Embryonic facial prominence (tissue), 1 donor: ENCODE measurements at regions not wholly inside any gene's neighbourhood (a gene's known extent, or its start where the extent isn't known, plus 50 kb on each side); places are given as distances from the start of the nearest gene placed in this dataset.
"Not testable (repeated sequence)": the region's sequence is repeated elsewhere in the genome, so short reads cannot be mapped to it uniquely, and the experiment has no call there.

Experiments
- DNase-seq: peaks from one replicate; pipeline ENCODE4 v3.0.0-alpha.2; 2016; ENCODE audit errors: extremely low spot score

DNA sequence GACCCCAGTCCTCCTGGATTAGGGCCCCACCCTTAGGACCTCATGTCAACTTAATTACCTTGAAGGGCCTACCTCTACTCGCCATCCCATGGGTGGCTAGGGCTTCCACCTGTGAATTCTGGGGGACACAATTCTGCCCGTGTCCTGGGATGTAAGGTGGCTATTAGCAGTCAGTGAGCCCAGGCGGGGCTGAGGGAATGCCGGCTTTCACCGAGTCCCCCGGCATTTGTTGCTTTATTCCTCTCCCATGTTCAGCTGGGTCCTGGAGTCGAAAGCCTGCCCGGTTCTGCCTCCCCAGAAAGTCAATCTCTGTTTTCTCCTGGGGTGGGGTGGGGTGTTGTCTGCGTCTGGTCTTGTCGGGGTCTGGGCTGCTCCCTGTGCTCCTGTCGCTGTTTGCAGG is 125.6 kb downstream of the GLRX3 start:
- DNase-seq = no peak

DNA sequence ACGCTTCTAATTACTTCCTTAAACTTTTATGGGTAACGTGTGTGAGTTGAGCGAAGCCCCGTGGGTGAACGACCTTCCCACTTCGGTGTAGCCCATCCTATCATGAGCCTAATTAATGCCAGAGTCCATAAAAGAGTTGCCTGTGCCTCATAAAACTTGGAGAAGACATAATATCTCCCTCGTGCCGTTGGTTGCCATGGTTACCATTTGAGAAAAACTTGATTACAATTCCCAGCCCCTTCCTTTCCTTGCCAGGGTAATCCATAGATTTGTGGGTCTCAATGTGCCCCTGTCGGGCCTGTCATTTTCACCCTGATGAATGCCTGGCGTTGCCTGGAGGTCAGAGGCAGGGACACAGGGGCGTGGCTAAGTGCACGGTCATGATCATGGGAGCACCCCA is 127.1 kb downstream of the GLRX3 start:
- DNase-seq = no peak

DNA sequence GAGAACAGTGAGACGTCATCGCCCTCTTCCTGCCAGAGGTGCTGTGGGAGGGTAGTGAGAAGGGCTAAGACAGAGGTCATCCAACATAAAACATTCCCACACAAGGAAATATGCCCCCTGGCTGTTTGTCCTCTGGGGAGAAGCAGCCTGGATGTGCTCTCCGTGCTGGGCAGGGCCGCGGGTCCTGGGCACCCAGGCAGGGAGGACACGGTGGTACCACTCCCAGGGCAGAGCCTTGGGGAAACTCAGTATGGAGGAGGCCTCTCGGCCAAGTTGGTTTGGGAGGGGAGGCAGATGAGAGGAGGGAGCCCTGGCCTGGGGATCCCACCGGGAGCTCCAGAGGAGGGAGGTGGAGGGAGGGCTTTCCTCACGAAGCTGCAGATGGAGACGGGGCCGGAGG is 129.4 kb downstream of the GLRX3 start:
- DNase-seq = no peak

- no peak for DNase-seq
Measured at GRCh38 chr10:130282492-130283218, 146.5 kb downstream of the GLRX3 start.

GRCh38 chr10:130283219-130283545 is 147.0 kb downstream of the GLRX3 start:
- no peak for DNase-seq

- not testable (repeated sequence) for DNase-seq
Measured at GRCh38 chr10:130295761-130296160, 159.6 kb downstream of the GLRX3 start.

GRCh38 chr10:130300608-130301020 is 164.4 kb downstream of the GLRX3 start:
- DNase-seq = no peak

DNA sequence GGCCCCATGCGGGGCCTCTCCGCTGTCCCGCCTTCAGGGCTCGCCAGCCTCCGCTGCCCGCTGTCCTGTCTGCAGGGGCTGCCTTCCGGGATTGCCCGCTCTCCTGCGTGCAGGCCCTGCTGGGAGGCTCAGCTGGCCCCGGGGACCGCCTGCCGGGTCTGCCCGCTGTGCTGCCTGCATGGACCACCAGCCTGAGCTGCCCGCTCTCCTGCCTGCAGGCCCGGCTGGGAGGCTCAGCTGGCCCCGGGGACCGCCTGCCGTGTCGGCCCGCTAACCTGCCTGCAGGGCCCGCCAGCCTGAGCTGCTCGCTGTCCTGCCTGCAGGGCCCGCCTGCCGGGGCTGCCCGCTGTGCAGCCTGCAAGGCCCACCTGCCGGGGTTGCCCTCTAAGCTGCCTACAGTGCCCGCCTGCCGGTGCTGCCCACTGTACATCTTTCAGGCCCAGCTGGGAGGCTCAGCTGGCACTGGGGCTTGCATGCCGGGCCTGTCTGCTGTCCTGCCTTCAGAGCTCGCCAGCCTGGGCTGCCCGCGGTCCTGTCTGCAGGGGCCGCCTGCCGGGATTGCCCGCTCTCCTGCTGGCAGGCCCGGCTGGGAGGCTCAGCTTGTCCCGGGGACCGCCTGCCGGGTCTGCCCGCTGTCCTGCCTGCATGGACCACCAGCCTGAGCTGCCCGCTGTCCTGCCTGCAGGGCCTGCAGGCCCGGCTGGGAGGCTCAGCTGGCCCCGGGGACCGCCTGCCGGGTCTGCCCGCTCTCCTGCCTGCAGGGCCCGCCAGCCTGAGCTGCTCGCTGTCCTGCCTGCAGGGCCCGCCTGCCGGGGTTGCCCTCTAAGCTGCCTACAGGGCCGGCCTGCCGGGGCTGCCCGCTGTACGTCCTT is 165.1 kb downstream of the GLRX3 start:
- DNase-seq = no peak

GRCh38 chr10:130326954-130327353 is 190.8 kb downstream of the GLRX3 start:
- DNase-seq = no peak

GRCh38 chr10:130329792-130330191 is 193.6 kb downstream of the GLRX3 start:
- no peak for DNase-seq

DNA sequence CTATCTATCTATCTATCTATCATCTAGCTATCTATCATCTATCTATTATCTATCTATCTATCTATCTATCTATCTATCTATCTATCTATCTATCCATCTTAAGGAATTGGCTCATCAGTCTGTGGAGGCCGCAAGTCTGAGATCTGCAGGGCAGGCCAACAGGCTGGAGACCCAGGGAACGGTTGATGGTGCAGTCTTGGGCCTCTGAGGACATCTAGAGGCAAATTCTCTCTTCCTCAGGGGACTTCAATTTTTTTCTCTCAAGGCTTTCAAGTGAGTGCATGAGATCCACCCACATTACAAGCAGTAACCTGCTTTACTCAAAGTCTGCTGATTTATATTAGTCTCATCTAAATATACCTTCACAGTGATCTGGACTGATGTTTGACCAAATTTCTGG is 197.0 kb downstream of the GLRX3 start:
- DNase-seq = no peak

GRCh38 chr10:130335336-130335735 is 199.1 kb downstream of the GLRX3 start:
- DNase-seq = no peak

- DNase-seq = no peak
Measured at GRCh38 chr10:130336617-130337304, 200.6 kb downstream of the GLRX3 start.

DNA sequence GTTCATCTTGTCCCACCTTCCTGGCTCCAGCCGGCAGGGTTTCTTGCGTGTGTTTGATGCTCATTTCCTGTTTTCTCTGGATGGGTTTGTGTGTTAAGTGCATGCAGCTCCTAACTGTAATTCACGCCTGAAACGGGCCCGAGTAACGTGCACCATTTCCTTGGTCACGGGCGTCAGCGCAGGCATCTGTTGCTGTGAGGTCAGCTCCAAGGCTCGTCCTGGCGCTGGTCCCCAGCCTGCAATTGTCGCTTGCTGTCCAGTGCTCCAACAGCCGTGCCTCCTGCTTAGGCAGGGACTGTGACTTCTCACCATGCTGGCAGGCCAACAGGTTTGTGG is 201.1 kb downstream of the GLRX3 start:
- DNase-seq = no peak

DNA sequence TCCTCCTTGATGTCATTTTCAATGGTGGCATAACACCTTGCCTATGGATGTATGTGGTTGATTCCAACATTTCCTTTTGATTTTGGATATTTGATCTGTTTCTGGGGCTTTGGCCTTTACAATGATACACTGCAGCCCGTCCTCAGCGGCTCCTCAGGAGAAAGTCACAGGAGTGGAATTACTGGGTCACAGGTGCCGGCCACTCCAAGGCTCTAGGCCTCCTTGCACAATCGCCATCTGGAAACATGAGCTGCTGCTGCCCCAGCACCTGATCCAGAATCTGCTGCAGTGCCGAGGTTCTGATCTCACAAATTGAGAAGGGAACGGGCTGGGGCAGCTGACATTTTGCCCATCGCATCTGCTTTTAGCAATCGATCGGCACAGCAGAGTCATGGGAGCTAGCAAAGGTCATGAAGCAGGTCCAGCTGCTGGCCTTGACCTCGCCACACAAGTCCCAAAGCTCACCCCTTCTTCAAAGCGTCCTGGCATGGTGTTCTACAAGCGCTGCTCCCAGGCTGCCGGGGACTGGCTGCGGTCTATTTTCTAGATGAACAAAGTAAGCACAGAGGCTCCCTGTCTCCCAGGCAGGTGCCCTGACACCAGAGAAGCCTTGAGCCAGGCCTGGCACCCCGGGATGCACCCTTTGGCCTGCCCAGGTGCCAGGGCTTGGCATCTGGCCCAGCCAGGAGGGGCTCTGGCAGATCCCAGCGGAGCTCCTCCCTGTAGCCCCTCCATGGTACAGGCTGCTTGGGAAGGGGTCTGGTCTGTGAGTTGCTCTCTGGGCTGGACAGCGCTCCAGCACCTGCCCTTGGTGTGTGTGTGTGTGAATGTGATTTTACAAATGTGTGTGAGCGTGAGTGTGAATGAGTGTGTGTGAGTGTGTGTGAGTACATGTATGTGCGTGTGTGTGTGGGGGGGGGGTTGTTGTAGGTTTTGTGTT is 201.8 kb downstream of the GLRX3 start:
- DNase-seq = no peak

DNA sequence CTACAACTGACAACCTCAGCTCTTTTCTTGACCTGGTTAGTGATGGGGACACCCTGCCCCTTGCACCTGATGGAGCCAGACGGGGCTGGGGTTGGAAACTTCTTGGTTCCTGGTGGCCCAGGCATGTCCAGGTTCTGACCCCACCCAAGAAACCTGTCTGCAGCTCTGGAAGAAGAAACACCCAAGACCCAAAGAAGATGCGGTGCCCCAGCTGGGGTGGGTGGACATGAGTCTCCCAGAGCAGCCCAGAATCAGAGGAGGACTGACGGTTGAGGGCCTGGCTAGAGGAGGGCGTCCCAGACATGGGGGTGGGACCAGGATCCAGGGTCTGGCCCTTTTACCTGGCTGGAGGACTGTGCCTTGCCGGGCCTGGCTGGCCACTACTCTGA is 202.4 kb downstream of the GLRX3 start:
- no peak for DNase-seq

- DNase-seq = no peak
Measured at GRCh38 chr10:130339091-130339490, 202.9 kb downstream of the GLRX3 start.

GRCh38 chr10:130339911-130340310 is 203.7 kb downstream of the GLRX3 start:
- DNase-seq = no peak

DNA sequence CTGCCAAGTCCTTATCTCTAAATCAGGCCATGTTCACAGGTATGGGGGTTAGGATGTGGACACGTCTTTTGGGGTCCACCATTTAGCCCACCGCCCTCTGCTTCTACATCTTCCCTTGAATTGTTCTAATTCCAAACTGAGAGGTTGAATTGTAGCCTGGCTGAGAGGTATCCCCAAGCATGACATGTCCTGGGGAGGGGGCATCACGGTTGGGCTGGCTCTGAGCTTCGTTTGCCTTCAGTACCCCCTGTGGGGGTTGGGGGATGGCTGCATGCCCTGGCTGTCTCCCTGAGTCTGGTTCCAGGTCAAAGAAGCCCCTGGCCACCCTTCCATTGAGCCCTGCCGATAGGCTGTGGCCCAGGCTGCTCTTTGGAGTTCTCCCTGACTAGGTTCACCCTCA is 204.6 kb downstream of the GLRX3 start:
- DNase-seq = no peak

- DNase-seq = no peak
Measured at GRCh38 chr10:130341356-130341755, 205.2 kb downstream of the GLRX3 start.

GRCh38 chr10:130345728-130346127 is 209.5 kb downstream of the GLRX3 start:
- no peak for DNase-seq

GRCh38 chr10:130350996-130351395 is 214.8 kb downstream of the GLRX3 start:
- no peak for DNase-seq
